ENCODE measurements at regions not wholly inside any gene's neighbourhood (a gene's known extent, or its start where the extent isn't known, plus 50 kb on each side); places are given as distances from the start of the nearest gene placed in this dataset.

DNA sequence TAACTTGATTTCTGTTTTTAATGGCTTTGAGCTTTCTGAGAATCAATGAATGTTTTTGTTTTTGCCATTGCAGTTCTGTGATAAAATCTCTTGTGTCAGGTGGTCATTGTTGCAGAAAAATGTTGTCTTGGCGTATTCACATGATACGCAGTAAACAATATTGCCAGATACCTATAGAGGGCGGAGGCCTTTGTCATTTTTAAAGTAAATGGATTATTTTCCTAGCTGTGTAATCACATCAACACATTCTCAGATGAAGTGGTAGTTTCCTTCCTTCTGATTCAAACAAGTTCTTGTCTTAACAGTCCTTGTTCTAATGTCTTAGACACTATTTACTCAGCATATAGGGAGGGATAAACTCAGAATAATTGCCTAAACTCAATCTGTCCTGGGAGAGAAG lies 109.9 kb upstream of the DAB2 start:
- DNase-seq (ENCODE audit: low read depth, low spot score) (no peak), FAIRE-seq (no peak)
- Histone ChIP-seq H3K36me3 (ENCODE audit: control insufficient read depth in 2 of 2, extremely low read depth in 1 of 2, insufficient read depth in 2 of 2, low read length in 2 of 2) (no peaks in the 10 kb centered on the region), H4K20me1 (ENCODE audit: control insufficient read depth, extremely low read depth, insufficient read depth, low read length) (no peaks in the 10 kb centered on the region), H3K9me1 (ENCODE audit: control insufficient read depth, extremely low read depth, insufficient read depth, low read length) (no peaks in the 10 kb centered on the region), H3K79me2 (ENCODE audit: control insufficient read depth, insufficient read depth, low read length) (no peaks in the 10 kb centered on the region), H3K9ac (ENCODE audit: control insufficient read depth, extremely low read depth, insufficient read depth, low read length) (no peak overlapping the region), H3K4me2 (ENCODE audit: control insufficient read depth, extremely low read depth, insufficient read depth, low read depth, low read length) (no peak overlapping the region), H3K27me3 (ENCODE audit: control insufficient read depth, extremely low read depth, insufficient read depth, low read length) (no peaks in the 10 kb centered on the region), H3K4me3 (ENCODE audit: control insufficient read depth in 2 of 3, extremely low read depth in 1 of 3, insufficient read depth in 2 of 3, low read depth in 1 of 3, low read length in 3 of 3) (no peak overlapping the region), H3K9me3 (ENCODE audit: control insufficient read depth, low read depth, low read length) (no peaks in the 10 kb centered on the region), H3K4me1 (ENCODE audit: control insufficient read depth, extremely low read depth, insufficient read depth, low read length) (no peaks in the 10 kb centered on the region), H3K27ac (ENCODE audit: control insufficient read depth, insufficient read depth, low read length) (no peak overlapping the region), H2AFZ (ENCODE audit: control insufficient read depth, low read length) (no peak overlapping the region)
- dilution Hi-C loops (cut with MboI; ENCODE audit: extremely low pct_ligation_motif_present, low sequenced_read_pairs) = loop anchor here (25.0 kb wide), 1 partner anchor 147 kb away; no protein-coding TSS in a partner anchor
- no peak for TF ChIP-seq EZH2 (IDR thresholded peaks at IDR 0.05; ENCODE audit: low read length)
- TF ChIP-seq, protein P1, sequence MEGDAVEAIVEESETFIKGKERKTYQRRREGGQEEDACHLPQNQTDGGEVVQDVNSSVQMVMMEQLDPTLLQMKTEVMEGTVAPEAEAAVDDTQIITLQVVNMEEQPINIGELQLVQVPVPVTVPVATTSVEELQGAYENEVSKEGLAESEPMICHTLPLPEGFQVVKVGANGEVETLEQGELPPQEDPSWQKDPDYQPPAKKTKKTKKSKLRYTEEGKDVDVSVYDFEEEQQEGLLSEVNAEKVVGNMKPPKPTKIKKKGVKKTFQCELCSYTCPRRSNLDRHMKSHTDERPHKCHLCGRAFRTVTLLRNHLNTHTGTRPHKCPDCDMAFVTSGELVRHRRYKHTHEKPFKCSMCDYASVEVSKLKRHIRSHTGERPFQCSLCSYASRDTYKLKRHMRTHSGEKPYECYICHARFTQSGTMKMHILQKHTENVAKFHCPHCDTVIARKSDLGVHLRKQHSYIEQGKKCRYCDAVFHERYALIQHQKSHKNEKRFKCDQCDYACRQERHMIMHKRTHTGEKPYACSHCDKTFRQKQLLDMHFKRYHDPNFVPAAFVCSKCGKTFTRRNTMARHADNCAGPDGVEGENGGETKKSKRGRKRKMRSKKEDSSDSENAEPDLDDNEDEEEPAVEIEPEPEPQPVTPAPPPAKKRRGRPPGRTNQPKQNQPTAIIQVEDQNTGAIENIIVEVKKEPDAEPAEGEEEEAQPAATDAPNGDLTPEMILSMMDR (optimal IDR thresholded peaks at IDR 0.05 in 1 of 3, IDR thresholded peaks at IDR 0.05 in 1 of 3, conservative IDR thresholded peaks at IDR 0.05 in 1 of 3; ENCODE audit: extremely low read depth in 1 of 3, insufficient read depth in 2 of 3, low read length in 3 of 3) = no peak

DNA sequence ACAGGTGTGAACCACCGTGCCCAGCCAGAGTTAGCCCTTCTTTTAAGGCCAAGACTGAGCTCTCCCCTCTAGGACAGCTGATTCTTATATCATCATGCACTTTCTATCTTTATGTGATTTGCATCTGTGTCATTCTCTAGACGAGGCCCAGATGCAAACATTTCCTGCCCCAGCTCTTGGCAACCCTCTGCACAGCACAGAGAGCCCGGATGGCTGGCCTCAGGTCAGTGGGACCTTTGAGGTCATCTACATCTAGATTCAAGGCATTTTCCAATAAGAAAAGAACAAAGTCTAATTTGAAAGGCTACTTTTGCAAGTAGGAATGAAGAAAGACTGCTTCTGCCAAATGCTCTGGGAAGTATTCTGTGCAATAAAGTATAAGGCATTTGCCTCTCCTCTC lies 109.0 kb upstream of the DAB2 start:
- H3K9me3 ChIP-seq (ENCODE audit: control insufficient read depth, low read depth, low read length) = no peaks in the 10 kb centered on the region
- DNase-seq (ENCODE audit: low read depth, low spot score) (no peak), FAIRE-seq (no peak)
- no peaks in the 10 kb centered on the region for H3K4me1 ChIP-seq (ENCODE audit: control insufficient read depth, extremely low read depth, insufficient read depth, low read length)
- no peak overlapping the region for H3K4me3 ChIP-seq (ENCODE audit: control insufficient read depth in 2 of 3, extremely low read depth in 1 of 3, insufficient read depth in 2 of 3, low read depth in 1 of 3, low read length in 3 of 3)
- no peak overlapping the region for H3K27ac ChIP-seq (ENCODE audit: control insufficient read depth, insufficient read depth, low read length)
- H3K79me2 ChIP-seq (ENCODE audit: control insufficient read depth, insufficient read depth, low read length) = no peaks in the 10 kb centered on the region
- H3K9me1 ChIP-seq (ENCODE audit: control insufficient read depth, extremely low read depth, insufficient read depth, low read length) = no peaks in the 10 kb centered on the region
- no peaks in the 10 kb centered on the region for H3K27me3 ChIP-seq (ENCODE audit: control insufficient read depth, extremely low read depth, insufficient read depth, low read length)
- TF ChIP-seq, protein P1 (optimal IDR thresholded peaks at IDR 0.05 in 1 of 3, IDR thresholded peaks at IDR 0.05 in 1 of 3, conservative IDR thresholded peaks at IDR 0.05 in 1 of 3; ENCODE audit: extremely low read depth in 1 of 3, insufficient read depth in 2 of 3, low read length in 3 of 3) = no peak
- TF ChIP-seq EZH2 (IDR thresholded peaks at IDR 0.05; ENCODE audit: low read length) = no peak
- H4K20me1 ChIP-seq (ENCODE audit: control insufficient read depth, extremely low read depth, insufficient read depth, low read length) = no peaks in the 10 kb centered on the region
- no peaks in the 10 kb centered on the region for H3K36me3 ChIP-seq (ENCODE audit: control insufficient read depth in 2 of 2, extremely low read depth in 1 of 2, insufficient read depth in 2 of 2, low read length in 2 of 2)
- no peak overlapping the region for H3K9ac ChIP-seq (ENCODE audit: control insufficient read depth, extremely low read depth, insufficient read depth, low read length)
- H2AFZ ChIP-seq (ENCODE audit: control insufficient read depth, low read length) = no peak overlapping the region
- H3K4me2 ChIP-seq (ENCODE audit: control insufficient read depth, extremely low read depth, insufficient read depth, low read depth, low read length) = no peak overlapping the region
- dilution Hi-C loops (cut with MboI; ENCODE audit: extremely low pct_ligation_motif_present, low sequenced_read_pairs) = loop anchor here (25.0 kb wide), 1 partner anchor 146 kb away; no protein-coding TSS in a partner anchor
